Choroid plexus epithelial cell (primary cell): ENCODE measurements at regions not wholly inside any gene's neighbourhood (a gene's known extent, or its start where the extent isn't known, plus 50 kb on each side); places are given as distances from the start of the nearest gene placed in this dataset.

Experiments
- DNase-seq: peaks from one replicate; pipeline ENCODE4 v3.0.0-alpha.2; 2010; ENCODE audit warnings: low read depth
- H3K4me3 ChIP-seq: 2 replicates; pipeline ENCODE4 v1.5.1; 2011; ENCODE audit warnings: low read depth, mild to moderate bottlenecking, control low read depth, low read length, moderate library complexity
- CTCF ChIP-seq: conservative IDR thresholded peaks from 2 replicates; pipeline ENCODE4 v1.5.1; 2011; ENCODE audit warnings: low read depth, mild to moderate bottlenecking, control low read depth, inconsistent platforms, low read length, moderate library complexity

- TF ChIP-seq CTCF = peak; percentile 14
Measured at GRCh38 chr2:180358458-180358857, 351.4 kb upstream of the CWC22 start.

GRCh38 chr2:180356676-180357075 is 349.6 kb upstream of the CWC22 start:
- DNase-seq = no peak
- H3K4me3 ChIP-seq = no peak overlapping the region
- TF ChIP-seq CTCF = no peak

More at GRCh38 chr2:180358458-180358857, 351.4 kb upstream of the CWC22 start:
- no peak for DNase-seq
- H3K4me3 ChIP-seq = no peak overlapping the region

GRCh38 chr2:180352620-180353019 is 345.5 kb upstream of the CWC22 start:
- TF ChIP-seq CTCF = no peak
- no peak for DNase-seq
- H3K4me3 ChIP-seq = no peak overlapping the region

GRCh38 chr2:180349809-180350208 is 342.7 kb upstream of the CWC22 start:
- no peak for DNase-seq
- TF ChIP-seq CTCF = no peak
- H3K4me3 ChIP-seq = no peak overlapping the region

- no peak overlapping the region for H3K4me3 ChIP-seq
- no peak for DNase-seq
- no peak for TF ChIP-seq CTCF
Measured at GRCh38 chr2:180343528-180344345, 336.6 kb upstream of the CWC22 start.

GRCh38 chr2:180337136-180337535 is 330.0 kb upstream of the CWC22 start:
- no peak for DNase-seq
- H3K4me3 ChIP-seq = no peak overlapping the region
- no peak for TF ChIP-seq CTCF

- no peak for TF ChIP-seq CTCF
- no peak for DNase-seq
Measured at GRCh38 chr2:180336550-180336949, 329.5 kb upstream of the CWC22 start.

More at GRCh38 chr2:180336550-180336949, 329.5 kb upstream of the CWC22 start:
- no peak overlapping the region for H3K4me3 ChIP-seq
